IMR-90 (cell line): ENCODE measurements at regions not wholly inside any gene's neighbourhood (a gene's known extent, or its start where the extent isn't known, plus 50 kb on each side); places are given as distances from the start of the nearest gene placed in this dataset.

Source experiments
- ATAC-seq: fragments of 200-7000 bp; cut with Tn5 transposase; 2 replicates; pipeline ENCODE4 v1.9.1; 2020; ENCODE audit warnings: low read depth, mild to moderate bottlenecking, moderate library complexity
- BruUV-seq: library from RNA; stranded (reverse); fragments of 400-500 nt; replicated peaks from 2 replicates; lab custom pipeline; 2021; lab: Mats Ljungman, UMichigan
- CTCF ChIA-PET: fragments of 300-600 bp; formaldehyde crosslinking; extraction: SDS; loops from one replicate; lab custom pipeline; 2021; ENCODE audit warnings: antibody characterized with exemption; lab: Yijun Ruan, JAX
- POLR2A ChIA-PET: fragments of 300-600 bp; sonication (Branson Sonifier 250); formaldehyde crosslinking; loops from one replicate; lab custom pipeline; 2022; ENCODE audit warnings: antibody characterized with exemption; ENCODE audit not compliant: unreplicated experiment; lab: Charles Lee
- DNase-seq: peaks from one replicate; pipeline ENCODE4 v3.0.0; 2013
- H2AFZ ChIP-seq: replicated peaks from 2 replicates; pipeline ENCODE3; 2013; ENCODE audit warnings: low read length, mild to moderate bottlenecking; ENCODE audit not compliant: poor library complexity
- H2AK5ac ChIP-seq: 2 replicates; pipeline ENCODE4 v1.6.1; 2013; ENCODE audit warnings: low read depth, low read length, inconsistent platforms
- H2AK9ac ChIP-seq: replicated peaks from 2 replicates; pipeline ENCODE3; 2013; ENCODE audit warnings: mild to moderate bottlenecking, low read depth, low read length, moderate library complexity; ENCODE audit not compliant: poor library complexity
- H2BK120ac ChIP-seq: 2 replicates; pipeline ENCODE4 v1.6.1; 2013; ENCODE audit warnings: low read depth, low read length, inconsistent platforms
- H2BK15ac ChIP-seq: 3 replicates; pipeline ENCODE4 v1.6.1; 2013; ENCODE audit warnings: low read depth, low read length, inconsistent platforms
- H2BK20ac ChIP-seq: 2 replicates; pipeline ENCODE4 v1.6.1; 2013; ENCODE audit warnings: low read depth, mild to moderate bottlenecking, inconsistent platforms, low read length, moderate library complexity
- H2BK5ac ChIP-seq: 2 replicates; pipeline ENCODE4 v1.6.1; 2013; ENCODE audit warnings: mild to moderate bottlenecking, low read depth, low read length, inconsistent platforms; ENCODE audit not compliant: poor library complexity, severe bottlenecking
- H3K14ac ChIP-seq: replicated peaks from 2 replicates; pipeline ENCODE4 v1.6.1; 2013; ENCODE audit warnings: low read depth, low read length, inconsistent platforms
- H3K18ac ChIP-seq: 2 replicates; pipeline ENCODE4 v1.6.1; 2013; ENCODE audit warnings: low read depth, low read length, control low read depth
- H3K23ac ChIP-seq: 2 replicates; pipeline ENCODE4 v1.6.1; 2013; ENCODE audit warnings: low read depth, low read length, inconsistent platforms
- H3K27ac ChIP-seq: 2 replicates; pipeline ENCODE4 v1.5.1; 2013; ENCODE audit warnings: mild to moderate bottlenecking, control low read depth, low read length; ENCODE audit not compliant: insufficient read depth
- H3K27me3 ChIP-seq: 2 replicates; pipeline ENCODE4 v1.6.1; 2013; ENCODE audit warnings: low read length; ENCODE audit not compliant: control insufficient read depth, insufficient read depth
- H3K36me3 ChIP-seq: 2 replicates; pipeline ENCODE4 v1.6.1; 2013; ENCODE audit warnings: low read length, mixed read lengths; ENCODE audit not compliant: control insufficient read depth, insufficient read depth
- H3K4ac ChIP-seq: 2 replicates; pipeline ENCODE4 v1.6.1; 2013; ENCODE audit warnings: low read depth, low read length, inconsistent platforms
- H3K4me1 ChIP-seq: 2 replicates; pipeline ENCODE4 v1.6.1; 2013; ENCODE audit warnings: low read length, mixed read lengths; ENCODE audit not compliant: control insufficient read depth, insufficient read depth
- H3K4me2 ChIP-seq: 2 replicates; pipeline ENCODE4 v1.6.1; 2013; ENCODE audit warnings: low read depth, mild to moderate bottlenecking, control low read depth, low read length, moderate library complexity
- H3K4me3 ChIP-seq: 2 replicates; pipeline ENCODE4 v1.5.1; 2013; ENCODE audit warnings: low read depth, mild to moderate bottlenecking, control low read depth, low read length, moderate library complexity; ENCODE audit not compliant: insufficient read depth
- H3K56ac ChIP-seq: 2 replicates; pipeline ENCODE4 v1.6.1; 2013; ENCODE audit warnings: low read length, inconsistent platforms; ENCODE audit not compliant: insufficient read depth; ENCODE audit errors: extremely low read depth
- H3K79me1 ChIP-seq, 2 experiments: 2 replicates each; pipeline ENCODE4 v1.6.1; 2013; ENCODE audit warnings: low read length in 2 of 2, inconsistent platforms in 1 of 2, low read depth in 1 of 2
- H3K9ac ChIP-seq: 2 replicates; pipeline ENCODE4 v1.6.1; 2013; ENCODE audit warnings: low read depth, low read length, control low read depth
- H3K9me1 ChIP-seq: 2 replicates; pipeline ENCODE4 v1.6.1; 2013; ENCODE audit warnings: low read length, inconsistent platforms; ENCODE audit not compliant: insufficient read depth
- H3K9me3 ChIP-seq: 2 replicates; pipeline ENCODE4 v1.6.1; 2013; ENCODE audit warnings: low read length; ENCODE audit not compliant: control insufficient read depth, insufficient read depth
- H4K20me1 ChIP-seq: 2 replicates; pipeline ENCODE4 v1.6.1; 2013; ENCODE audit warnings: low read length, inconsistent platforms; ENCODE audit not compliant: insufficient read depth
- H4K5ac ChIP-seq: 2 replicates; pipeline ENCODE4 v1.6.1; 2013; ENCODE audit warnings: mild to moderate bottlenecking, low read depth, low read length, control low read depth
- H4K8ac ChIP-seq, 2 experiments: 2 replicates each; pipeline ENCODE4 v1.6.1; 2013; ENCODE audit warnings: low read depth in 2 of 2, low read length in 2 of 2, control low read depth in 1 of 2, inconsistent platforms in 1 of 2
- H4K91ac ChIP-seq: 2 replicates; pipeline ENCODE4 v1.6.1; 2013; ENCODE audit warnings: low read depth, low read length, inconsistent platforms; ENCODE audit not compliant: insufficient read depth
- CEBPB ChIP-seq: IDR thresholded peaks from 2 replicates; pipeline ENCODE4 v1.6.1; 2012; ENCODE audit warnings: low read depth, low read length, improper control_type of control experiment
- CHD1 ChIP-seq: IDR thresholded peaks from 2 replicates; pipeline ENCODE4 v1.6.1; 2012; ENCODE audit warnings: low read depth, low read length, improper control_type of control experiment
- CTCF ChIP-seq: conservative IDR thresholded peaks from 2 replicates; pipeline ENCODE4 v1.5.1; 2012; ENCODE audit warnings: mild to moderate bottlenecking, low read depth, low read length, improper control_type of control experiment
- FOS ChIP-seq: fragments of 150-350 bp; IDR thresholded peaks from 2 replicates; pipeline ENCODE4 v1.6.1; 2016; ENCODE audit warnings: low read depth, low read length
- MAZ ChIP-seq: IDR thresholded peaks from 2 replicates; pipeline ENCODE4 v1.6.1; 2012; ENCODE audit warnings: low read depth, mild to moderate bottlenecking, low read length, improper control_type of control experiment, moderate library complexity, borderline replicate concordance
- MXI1 ChIP-seq: IDR thresholded peaks from 2 replicates; pipeline ENCODE4 v1.6.1; 2012; ENCODE audit warnings: low read depth, mild to moderate bottlenecking, low read length, moderate library complexity, borderline replicate concordance
- RCOR1 ChIP-seq: IDR thresholded peaks from 2 replicates; pipeline ENCODE4 v1.6.1; 2012; ENCODE audit warnings: mild to moderate bottlenecking, low read length, improper control_type of control experiment; ENCODE audit not compliant: insufficient replicate concordance
- SMC3 ChIP-seq: fragments of 150-350 bp; IDR thresholded peaks from 2 replicates; pipeline ENCODE4 v1.6.1; 2016; ENCODE audit warnings: low read depth, mild to moderate bottlenecking, antibody characterized with exemption, low read length, moderate library complexity
- USF2 ChIP-seq: fragments of 150-350 bp; IDR thresholded peaks from 2 replicates; pipeline ENCODE4 v1.6.1; 2017; ENCODE audit warnings: mild to moderate bottlenecking, antibody characterized with exemption, low read length, low read depth
- whole genome bisulfite sequencing, 2 experiments: methylation state at CpG; one replicate each; pipeline versions ENCODE4 v1.1.5 to v1.1.7; 2013; ENCODE audit warnings: missing lambda C conversion rate in 2 of 2; ENCODE audit not compliant: insufficient read length in 1 of 2; ENCODE audit errors: extremely low coverage in 2 of 2; 5-methylcytosine and 5-hydroxymethylcytosine counted together
- dilution Hi-C: fragments of 300-500 bp; cut with HindIII; formaldehyde crosslinking; loops from one replicate; pipeline ENCODE4 v1.14.3; 2018; ENCODE audit warnings: low sequenced_read_pairs; ENCODE audit not compliant: unreplicated experiment
- in situ Hi-C: fragments of 300-500 bp; cut with MboI; formaldehyde crosslinking; loops from 3 replicates; pipeline ENCODE4 v1.14.3; 2019; ENCODE audit warnings: low sequenced_read_pairs, inconsistent platforms, mixed read lengths
- intact Hi-C: fragments of 100-400 bp; cut with micrococcal nuclease; formaldehyde crosslinking; loops from 2 replicates; pipeline ENCODE4 v1.10.0; 2022

- ChIA-PET POLR2A (no interaction called here), CTCF (no interaction called here)
- no TSS peak for BruUV-seq
- H3K9ac ChIP-seq: no peak overlapping the region
- H4K20me1 ChIP-seq: no peaks in the 10 kb centered on the region
- no peak overlapping the region for H2AK9ac ChIP-seq
- H4K5ac ChIP-seq: no peak overlapping the region
- no peak overlapping the region for H2BK15ac ChIP-seq
- TF ChIP-seq FOS (no peak), CEBPB (no peak), CHD1 (no peak), SMC3 (no peak), CTCF (no peak), MXI1 (no peak), MAZ (no peak), RCOR1 (no peak), USF2 (no peak)
- H3K79me1 ChIP-seq: no peaks in the 10 kb centered on the region
- no peak overlapping the region for H3K27ac ChIP-seq
- ATAC-seq: no peak
- intact Hi-C loops: no loop called here
- H3K27me3 ChIP-seq: no peaks in the 10 kb centered on the region
- in situ Hi-C loops: no loop called here
- H3K9me1 ChIP-seq: no peaks in the 10 kb centered on the region
- no peak for DNase-seq
- no peak overlapping the region for H2BK5ac ChIP-seq
- H2AK5ac ChIP-seq: no peak overlapping the region
- H3K23ac ChIP-seq: no peak overlapping the region
- H2BK20ac ChIP-seq: no peak overlapping the region
- H4K91ac ChIP-seq: no peak overlapping the region
- H3K4ac ChIP-seq: no peak overlapping the region
- no peaks in the 10 kb centered on the region for H3K36me3 ChIP-seq
- peaks cover 7% of the 10 kb centered on the region; the same call in 1 of the 2 replicates for H3K9me3 ChIP-seq
- H3K56ac ChIP-seq: no peak overlapping the region
- H3K4me2 ChIP-seq: no peak overlapping the region
- no peak overlapping the region for H4K8ac ChIP-seq
- no peak overlapping the region for H2BK120ac ChIP-seq
- no peaks in the 10 kb centered on the region for H3K4me1 ChIP-seq
- no peak overlapping the region for H3K4me3 ChIP-seq
- H3K18ac ChIP-seq: no peak overlapping the region
- no CpG with 5 or more reads among the region's 1 CpG for WGBS, 2 experiments
- H2AFZ ChIP-seq: no peak overlapping the region
- dilution Hi-C loops: no loop called here
- no peak overlapping the region for H3K14ac ChIP-seq
Observed at GRCh38 chr6:117136702-117137101, 128.7 kb upstream of the VGLL2 start.
